Umbilical cord (tissue), 1 donor: ENCODE measurements at regions not wholly inside any gene's neighbourhood (a gene's known extent, or its start where the extent isn't known, plus 50 kb on each side); places are given as distances from the start of the nearest gene placed in this dataset.

Source experiments
- DNase-seq: peaks from one replicate; pipeline ENCODE4 v3.0.0-alpha.2; 2015; ENCODE audit warnings: low spot score

GRCh38 chr5:66306105-66306843 lies 162.2 kb downstream of the SREK1 start:
- peak; percentile 67 for DNase-seq

GRCh38 chr5:66306844-66307315 lies 162.8 kb downstream of the SREK1 start:
- DNase-seq: peak; percentile 4

GRCh38 chr5:66307647-66308241 lies 163.6 kb downstream of the SREK1 start:
- peak; percentile 82 for DNase-seq

- DNase-seq: no peak
These were observed 168.2 kb downstream of the SREK1 start for GRCh38 chr5:66312266-66312665.

GRCh38 chr5:66315784-66316183 lies 171.7 kb downstream of the SREK1 start:
- DNase-seq: no peak

- DNase-seq: peak; percentile 50
These were observed 178.9 kb downstream of the SREK1 start for GRCh38 chr5:66322786-66323528.

GRCh38 chr5:66323529-66323895 lies 179.4 kb downstream of the SREK1 start:
- DNase-seq: no peak

GRCh38 chr5:66324357-66324756 lies 180.3 kb downstream of the SREK1 start:
- DNase-seq: no peak

- DNase-seq: no peak
These were observed 182.2 kb downstream of the SREK1 start for GRCh38 chr5:66326276-66326675.

GRCh38 chr5:66327008-66327407 lies 182.9 kb downstream of the SREK1 start:
- no peak for DNase-seq

GRCh38 chr5:66329078-66329477 lies 185.0 kb downstream of the SREK1 start:
- DNase-seq: no peak

GRCh38 chr5:66333192-66333591 lies 189.1 kb downstream of the SREK1 start:
- no peak for DNase-seq

- no peak for DNase-seq
These were observed 193.6 kb downstream of the SREK1 start for GRCh38 chr5:66337626-66338226.

- DNase-seq: no peak
These were observed 194.7 kb downstream of the SREK1 start for GRCh38 chr5:66338828-66339227.

GRCh38 chr5:66339896-66340295 lies 195.8 kb downstream of the SREK1 start:
- no peak for DNase-seq

GRCh38 chr5:66340786-66341185 lies 196.7 kb downstream of the SREK1 start:
- DNase-seq: no peak

GRCh38 chr5:66342341-66342880 lies 198.3 kb downstream of the SREK1 start:
- DNase-seq: no peak

GRCh38 chr5:66343370-66344071 lies 199.4 kb downstream of the SREK1 start:
- DNase-seq: no peak

- DNase-seq: no peak
These were observed 200.4 kb downstream of the SREK1 start for GRCh38 chr5:66344544-66344943.

GRCh38 chr5:66345281-66345680 lies 201.2 kb downstream of the SREK1 start:
- DNase-seq: no peak

- DNase-seq: no peak
These were observed 202.8 kb downstream of the SREK1 start for GRCh38 chr5:66346869-66347268.
